ENCODE measurements at regions not wholly inside any gene's neighbourhood (a gene's known extent, or its start where the extent isn't known, plus 50 kb on each side); places are given as distances from the start of the nearest gene placed in this dataset.

DNA sequence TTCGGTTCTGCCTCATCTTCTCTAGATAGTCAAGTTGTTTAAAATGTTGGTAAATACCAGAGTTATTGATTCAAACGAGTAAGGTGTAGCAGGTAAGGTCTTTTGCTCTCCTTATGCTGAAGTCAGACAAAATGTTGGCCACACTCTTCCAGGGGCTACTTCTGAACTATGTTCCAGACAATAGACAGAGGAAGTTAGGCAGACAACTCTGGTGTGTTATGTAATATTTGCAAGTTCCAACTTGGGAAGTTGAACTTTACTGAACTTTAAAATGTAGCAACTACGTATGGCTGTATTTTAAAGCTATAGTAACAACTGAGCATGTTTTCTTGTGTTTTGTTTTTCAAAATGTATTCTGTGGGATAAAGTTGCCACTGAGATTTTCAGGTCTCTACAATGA, 125.7 kb upstream of the NEBL start:
- Histone ChIP-seq H3K36me3 (no peaks in the 10 kb centered on the region), H3K27ac (no peak overlapping the region), H3K4me3 (no peak overlapping the region), H3K9me3 (no peaks in the 10 kb centered on the region), H3K27me3 (replicated peaks in 1 of 7) (no peaks in the 10 kb centered on the region), H3K4me1 (no peaks in the 10 kb centered on the region)
- intact Hi-C loops (cut with DNase I; ENCODE audit: low total_unique reads): no loop called here
- TF ChIP-seq, protein P1, sequence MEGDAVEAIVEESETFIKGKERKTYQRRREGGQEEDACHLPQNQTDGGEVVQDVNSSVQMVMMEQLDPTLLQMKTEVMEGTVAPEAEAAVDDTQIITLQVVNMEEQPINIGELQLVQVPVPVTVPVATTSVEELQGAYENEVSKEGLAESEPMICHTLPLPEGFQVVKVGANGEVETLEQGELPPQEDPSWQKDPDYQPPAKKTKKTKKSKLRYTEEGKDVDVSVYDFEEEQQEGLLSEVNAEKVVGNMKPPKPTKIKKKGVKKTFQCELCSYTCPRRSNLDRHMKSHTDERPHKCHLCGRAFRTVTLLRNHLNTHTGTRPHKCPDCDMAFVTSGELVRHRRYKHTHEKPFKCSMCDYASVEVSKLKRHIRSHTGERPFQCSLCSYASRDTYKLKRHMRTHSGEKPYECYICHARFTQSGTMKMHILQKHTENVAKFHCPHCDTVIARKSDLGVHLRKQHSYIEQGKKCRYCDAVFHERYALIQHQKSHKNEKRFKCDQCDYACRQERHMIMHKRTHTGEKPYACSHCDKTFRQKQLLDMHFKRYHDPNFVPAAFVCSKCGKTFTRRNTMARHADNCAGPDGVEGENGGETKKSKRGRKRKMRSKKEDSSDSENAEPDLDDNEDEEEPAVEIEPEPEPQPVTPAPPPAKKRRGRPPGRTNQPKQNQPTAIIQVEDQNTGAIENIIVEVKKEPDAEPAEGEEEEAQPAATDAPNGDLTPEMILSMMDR (IDR thresholded peaks at IDR 0.05 in 8 of 11, conservative IDR thresholded peaks at IDR 0.05 in 3 of 11): no peak
- TF ChIP-seq POLR2AphosphoS5 (IDR thresholded peaks at IDR 0.05) (no peak), POLR2A (IDR thresholded peaks at IDR 0.05) (no peak)
- 46 to 63% (median 51%) methylated on average over 3 of the region's 3 CpGs for WGBS, 5 donors
- DNase-seq: no peak

DNA sequence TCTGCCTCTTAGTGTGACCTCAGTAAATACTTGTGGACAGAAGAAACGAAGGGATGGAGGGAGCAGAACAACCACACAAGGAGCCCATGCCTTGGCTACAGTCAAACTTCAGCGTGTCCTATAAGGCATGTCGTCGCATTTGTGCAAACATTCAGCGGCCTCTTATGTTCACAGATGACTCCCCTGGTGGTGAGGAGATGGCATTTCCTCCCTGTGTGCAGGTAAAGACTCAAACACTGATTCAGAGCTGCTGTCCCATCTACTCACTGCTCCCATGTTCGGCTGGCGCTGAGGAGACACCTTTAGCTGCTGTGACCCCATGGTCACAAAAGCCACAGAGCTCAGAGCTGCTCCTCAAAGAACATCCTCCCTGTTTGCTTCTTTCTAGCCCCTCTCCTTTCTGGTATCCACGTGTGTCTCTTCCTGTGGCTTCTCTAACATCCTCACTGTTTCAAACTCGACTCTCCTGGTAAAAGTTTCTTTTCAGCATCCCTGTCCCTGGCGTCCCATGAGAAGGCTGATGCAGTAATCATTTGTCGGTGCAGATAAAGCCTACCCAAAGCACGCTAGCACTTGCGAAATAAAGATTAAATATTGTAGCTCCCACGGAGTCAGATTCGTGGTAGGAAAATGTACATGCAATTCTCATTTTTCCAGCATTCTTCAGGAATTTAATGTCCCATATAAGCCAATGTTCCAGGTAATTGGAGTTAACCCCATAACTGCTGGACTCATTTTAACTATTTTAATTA, 124.9 kb upstream of the NEBL start:
- WGBS, 5 donors: 77 to 82% (median 80%) methylated on average over 15 of the region's 15 CpGs
- DNase-seq: no peak
- Histone ChIP-seq H3K27me3 (replicated peaks in 1 of 7) (peaks cover 0 to under 1% (median 0%) of the 10 kb centered on the region in 7 donors), H3K36me3 (no peaks in the 10 kb centered on the region), H3K27ac (no peak overlapping the region), H3K4me1 (no peaks in the 10 kb centered on the region), H3K4me3 (no peak overlapping the region), H3K9me3 (no peaks in the 10 kb centered on the region)
- no peak for TF ChIP-seq POLR2A (IDR thresholded peaks at IDR 0.05)
- TF ChIP-seq, protein P1 (IDR thresholded peaks at IDR 0.05 in 8 of 11, conservative IDR thresholded peaks at IDR 0.05 in 3 of 11): no peak
- no peak for TF ChIP-seq POLR2AphosphoS5 (IDR thresholded peaks at IDR 0.05)
- intact Hi-C loops (cut with DNase I; ENCODE audit: low total_unique reads): no loop called here

DNA sequence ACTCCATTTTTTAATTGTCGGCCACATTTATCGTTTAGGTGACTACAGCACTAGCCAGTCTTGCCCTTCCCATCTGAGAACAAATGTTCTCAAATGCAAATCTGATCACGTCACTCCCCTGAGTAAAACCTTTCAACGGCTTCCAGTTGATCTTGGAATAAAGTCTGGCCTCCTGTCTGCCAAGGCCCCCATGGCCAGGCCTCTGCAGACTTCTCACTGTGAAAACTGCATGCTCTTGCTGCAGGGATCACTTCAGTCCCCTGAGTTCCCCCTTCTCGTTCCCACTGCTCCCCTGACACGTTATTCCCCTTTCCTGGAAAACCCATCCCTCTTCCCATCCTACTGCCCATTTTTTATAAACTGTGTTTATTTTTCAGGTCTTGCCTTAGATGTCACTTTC, 124.1 kb upstream of the NEBL start:
- Histone ChIP-seq H3K27ac (no peak overlapping the region), H3K27me3 (replicated peaks in 1 of 7) (peaks cover 0 to 4% (median 0%) of the 10 kb centered on the region in 7 donors), H3K4me1 (no peaks in the 10 kb centered on the region), H3K9me3 (no peaks in the 10 kb centered on the region), H3K4me3 (no peak overlapping the region), H3K36me3 (no peaks in the 10 kb centered on the region)
- intact Hi-C loops (cut with DNase I; ENCODE audit: low total_unique reads): no loop called here
- TF ChIP-seq, protein P1 (IDR thresholded peaks at IDR 0.05 in 8 of 11, conservative IDR thresholded peaks at IDR 0.05 in 3 of 11): no peak
- TF ChIP-seq POLR2A (IDR thresholded peaks at IDR 0.05) (no peak), POLR2AphosphoS5 (IDR thresholded peaks at IDR 0.05) (no peak)
- DNase-seq: no peak
- WGBS, 5 donors: 77 to 87% (median 85%) methylated on average over 6 of the region's 6 CpGs

DNA sequence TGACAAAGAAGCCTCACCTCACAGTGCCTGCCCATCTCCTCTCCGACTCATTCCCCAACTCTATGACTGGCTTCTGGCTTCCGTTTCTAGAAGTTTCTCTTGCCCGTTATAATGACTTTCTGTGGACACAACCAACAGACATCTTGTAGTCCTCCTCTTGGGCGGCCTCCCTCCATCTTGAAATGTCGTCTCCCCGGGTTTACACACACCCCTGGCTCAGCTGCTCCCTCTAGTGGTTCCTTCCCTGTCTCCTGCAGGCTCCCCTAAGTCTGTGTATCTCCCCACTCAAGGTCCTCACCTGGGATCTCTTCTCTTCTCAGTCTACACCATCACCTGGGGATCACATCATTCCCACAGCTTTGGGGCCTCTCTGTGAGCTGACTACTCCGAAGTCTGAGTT, 123.4 kb upstream of the NEBL start:
- TF ChIP-seq, protein P1 (IDR thresholded peaks at IDR 0.05 in 8 of 11, conservative IDR thresholded peaks at IDR 0.05 in 3 of 11): peak in 6 of 11 experiments; percentile 16 to 37 (median 28)
- TF ChIP-seq POLR2AphosphoS5 (IDR thresholded peaks at IDR 0.05): no peak
- no peak for TF ChIP-seq POLR2A (IDR thresholded peaks at IDR 0.05)
- no peaks in the 10 kb centered on the region for H3K36me3 ChIP-seq
- intact Hi-C loops (cut with DNase I; ENCODE audit: low total_unique reads): no loop called here
- no peak overlapping the region for H3K4me3 ChIP-seq
- H3K4me1 ChIP-seq: no peaks in the 10 kb centered on the region
- 85 to 95% (median 86%) methylated on average over 7 of the region's 7 CpGs for WGBS, 5 donors
- DNase-seq: no peak
- peaks cover 0 to 4% (median 0%) of the 10 kb centered on the region in 7 donors for H3K27me3 ChIP-seq (replicated peaks in 1 of 7)
- no peaks in the 10 kb centered on the region for H3K9me3 ChIP-seq
- no peak overlapping the region for H3K27ac ChIP-seq
